Activated B cell treated with CpG ODN at 0.5 μM for 24 hours (primary cell): ENCODE measurements at regions not wholly inside any gene's neighbourhood (a gene's known extent, or its start where the extent isn't known, plus 50 kb on each side); places are given as distances from the start of the nearest gene placed in this dataset.

Experiments
- ATAC-seq: fragments of 200-7000 bp; cut with Tn5 transposase; one replicate; pipeline ENCODE4 v1.10.0; 2021; ENCODE audit warnings: low read depth, mild to moderate bottlenecking, moderate library complexity
- CTCF ChIA-PET: fragments of 350-600 bp; sonication (Branson Sonifier 250); formaldehyde crosslinking; loops from one replicate; lab custom pipeline; 2021; ENCODE audit warnings: antibody characterized with exemption; lab: Charles Lee
- POLR2A ChIA-PET: fragments of 350-600 bp; sonication (Branson Sonifier 250); formaldehyde crosslinking; loops from one replicate; lab custom pipeline; 2021; ENCODE audit warnings: antibody characterized with exemption; lab: Charles Lee
- DNase-seq: peaks from one replicate; pipeline ENCODE4 v3.0.0; 2022
- H3K27ac Mint-ChIP-seq: one replicate; pipeline ENCODE4 v1.8.0; 2020; ENCODE audit warnings: mixed read lengths
- H3K27me3 Mint-ChIP-seq: one replicate; pipeline ENCODE4 v1.8.0; 2021; ENCODE audit warnings: mixed read lengths
- H3K36me3 Mint-ChIP-seq: one replicate; pipeline ENCODE4 v1.8.0; 2021; ENCODE audit warnings: low read depth, mixed read lengths
- H3K4me1 Mint-ChIP-seq: one replicate; pipeline ENCODE4 v1.8.0; 2021; ENCODE audit warnings: mixed read lengths
- H3K4me3 Mint-ChIP-seq: one replicate; pipeline ENCODE4 v1.8.0; 2020; ENCODE audit warnings: mild to moderate bottlenecking, mixed read lengths
- H3K9me3 Mint-ChIP-seq: one replicate; pipeline ENCODE4 v1.8.0; 2020; ENCODE audit warnings: mixed read lengths
- intact Hi-C: fragments of 100-400 bp; cut with micrococcal nuclease; formaldehyde crosslinking; loops from one replicate; pipeline ENCODE4 v1.15.1; 2024
- TF ChIP-seq, protein P1 (sequence below): fragments of 200-600 bp; IDR thresholded peaks from one replicate; pipeline ENCODE4 v1.8.0; 2022; ENCODE audit warnings: antibody characterized with exemption, mild to moderate bottlenecking

DNA sequence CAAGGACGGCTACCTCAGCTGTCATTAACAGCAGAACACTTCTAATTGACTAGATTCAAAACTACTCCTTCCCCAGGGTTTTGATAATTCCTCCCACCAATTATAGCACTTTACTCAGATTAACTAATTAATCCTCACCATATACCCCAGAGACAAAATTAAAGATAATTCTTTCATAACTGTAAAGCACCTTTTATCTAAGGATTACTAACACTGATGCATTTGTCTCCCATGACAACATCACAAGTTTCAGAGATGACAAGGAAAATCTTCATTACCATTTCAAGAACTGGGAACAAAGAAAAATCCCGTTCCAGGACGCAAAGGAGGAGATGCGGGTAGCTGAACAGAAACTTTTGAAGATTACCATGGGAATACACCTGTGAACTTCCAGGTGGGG is 129.4 kb upstream of the ITGA6 start:
- CTCF ChIA-PET: no interaction called here
- no peaks in the 10 kb centered on the region for H3K9me3 Mint-ChIP-seq
- peaks cover 26% of the 10 kb centered on the region for H3K27me3 Mint-ChIP-seq
- POLR2A ChIA-PET: no interaction called here
- ATAC-seq (no peak), DNase-seq (no peak)
- H3K4me1 Mint-ChIP-seq: no peaks in the 10 kb centered on the region
- intact Hi-C loops: no loop called here
- TF ChIP-seq, protein P1, sequence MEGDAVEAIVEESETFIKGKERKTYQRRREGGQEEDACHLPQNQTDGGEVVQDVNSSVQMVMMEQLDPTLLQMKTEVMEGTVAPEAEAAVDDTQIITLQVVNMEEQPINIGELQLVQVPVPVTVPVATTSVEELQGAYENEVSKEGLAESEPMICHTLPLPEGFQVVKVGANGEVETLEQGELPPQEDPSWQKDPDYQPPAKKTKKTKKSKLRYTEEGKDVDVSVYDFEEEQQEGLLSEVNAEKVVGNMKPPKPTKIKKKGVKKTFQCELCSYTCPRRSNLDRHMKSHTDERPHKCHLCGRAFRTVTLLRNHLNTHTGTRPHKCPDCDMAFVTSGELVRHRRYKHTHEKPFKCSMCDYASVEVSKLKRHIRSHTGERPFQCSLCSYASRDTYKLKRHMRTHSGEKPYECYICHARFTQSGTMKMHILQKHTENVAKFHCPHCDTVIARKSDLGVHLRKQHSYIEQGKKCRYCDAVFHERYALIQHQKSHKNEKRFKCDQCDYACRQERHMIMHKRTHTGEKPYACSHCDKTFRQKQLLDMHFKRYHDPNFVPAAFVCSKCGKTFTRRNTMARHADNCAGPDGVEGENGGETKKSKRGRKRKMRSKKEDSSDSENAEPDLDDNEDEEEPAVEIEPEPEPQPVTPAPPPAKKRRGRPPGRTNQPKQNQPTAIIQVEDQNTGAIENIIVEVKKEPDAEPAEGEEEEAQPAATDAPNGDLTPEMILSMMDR: no peak
- no peak overlapping the region for H3K4me3 Mint-ChIP-seq
- no peaks in the 10 kb centered on the region for H3K36me3 Mint-ChIP-seq
- H3K27ac Mint-ChIP-seq: no peak overlapping the region

DNA sequence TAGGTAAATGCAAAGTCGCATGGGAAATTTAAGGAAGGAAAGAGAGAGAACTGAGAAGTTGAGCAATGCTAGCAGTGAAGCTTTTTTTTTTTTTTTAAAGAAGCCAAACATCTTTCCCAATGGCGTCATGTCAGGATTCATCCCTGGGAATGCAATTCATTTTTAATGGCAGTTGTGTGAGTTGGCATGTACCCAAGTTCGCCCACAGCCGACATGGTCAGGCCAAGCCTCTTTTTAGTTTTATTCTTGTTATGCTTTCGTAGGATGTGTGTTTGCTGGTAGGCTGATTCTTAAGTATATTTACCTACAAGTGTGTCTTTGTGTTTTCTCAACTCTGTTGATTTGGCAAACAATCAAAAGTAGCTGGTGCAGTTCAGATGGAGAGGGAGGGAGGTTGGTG is 127.6 kb upstream of the ITGA6 start:
- ATAC-seq: no peak
- no peak overlapping the region for H3K27ac Mint-ChIP-seq
- no peaks in the 10 kb centered on the region for H3K9me3 Mint-ChIP-seq
- H3K4me1 Mint-ChIP-seq: no peaks in the 10 kb centered on the region
- TF ChIP-seq, protein P1: no peak
- intact Hi-C loops: no loop called here
- no peaks in the 10 kb centered on the region for H3K36me3 Mint-ChIP-seq
- H3K27me3 Mint-ChIP-seq: peaks cover 34% of the 10 kb centered on the region
- H3K4me3 Mint-ChIP-seq: no peak overlapping the region
- CTCF ChIA-PET: no interaction called here
- POLR2A ChIA-PET: no interaction called here
- DNase-seq: no peak

- POLR2A ChIA-PET: no interaction called here
- ATAC-seq: no peak
- intact Hi-C loops: no loop called here
- CTCF ChIA-PET: no interaction called here
- DNase-seq: no peak
- TF ChIP-seq, protein P1: no peak
- no peaks in the 10 kb centered on the region for H3K4me1 Mint-ChIP-seq
- no peaks in the 10 kb centered on the region for H3K9me3 Mint-ChIP-seq
- peaks cover 30% of the 10 kb centered on the region for H3K27me3 Mint-ChIP-seq
- no peaks in the 10 kb centered on the region for H3K36me3 Mint-ChIP-seq
- H3K27ac Mint-ChIP-seq: no peak overlapping the region
- no peak overlapping the region for H3K4me3 Mint-ChIP-seq
These were observed 126.5 kb upstream of the ITGA6 start for GRCh38 chr2:172300851-172301250.

DNA sequence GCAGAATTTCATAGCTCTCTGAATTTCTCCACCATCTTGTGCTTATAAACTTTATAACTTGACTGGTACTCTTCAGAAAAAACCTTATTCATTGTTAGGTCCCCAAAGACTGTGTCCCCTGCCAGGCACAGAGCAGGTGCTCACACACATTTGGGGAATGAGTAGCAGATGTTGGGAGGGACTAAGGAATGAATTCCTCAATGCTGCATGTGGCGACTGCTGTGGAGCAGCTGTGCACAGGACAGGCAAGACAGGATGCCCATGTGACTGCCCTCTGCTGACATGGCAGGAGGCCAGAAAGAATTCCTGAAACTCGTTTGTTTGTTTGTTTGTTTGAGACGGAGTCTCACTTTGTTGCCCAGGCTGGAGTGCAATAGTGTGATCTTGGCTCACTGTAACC is 122.3 kb upstream of the ITGA6 start:
- no peaks in the 10 kb centered on the region for H3K4me1 Mint-ChIP-seq
- TF ChIP-seq, protein P1: no peak
- DNase-seq: no peak
- H3K4me3 Mint-ChIP-seq: no peak overlapping the region
- H3K27me3 Mint-ChIP-seq: peaks cover 16% of the 10 kb centered on the region
- H3K27ac Mint-ChIP-seq: no peak overlapping the region
- no peak for ATAC-seq
- no peaks in the 10 kb centered on the region for H3K36me3 Mint-ChIP-seq
- POLR2A ChIA-PET: no interaction called here
- H3K9me3 Mint-ChIP-seq: no peaks in the 10 kb centered on the region
- CTCF ChIA-PET: no interaction called here
- intact Hi-C loops: no loop called here

DNA sequence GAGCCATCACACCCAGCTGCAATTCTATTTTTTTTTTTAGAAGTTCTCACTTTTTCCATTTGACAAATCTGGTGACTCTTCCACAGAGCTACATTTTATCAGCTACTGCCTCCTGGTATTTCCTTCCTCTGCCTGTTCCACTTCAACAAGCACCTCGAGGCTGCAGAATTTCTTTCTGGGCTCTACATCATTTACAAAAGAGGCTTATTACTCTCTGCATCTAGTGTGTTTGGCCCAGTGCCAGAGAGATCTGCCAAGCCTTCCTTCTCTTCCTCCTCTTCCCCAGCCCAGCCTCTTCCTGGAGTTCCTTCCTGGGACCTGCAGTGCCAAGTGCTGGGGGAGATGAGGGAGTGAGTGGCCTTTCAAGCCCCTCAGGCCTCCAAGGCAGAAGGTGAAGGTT is 119.6 kb upstream of the ITGA6 start:
- H3K4me1 Mint-ChIP-seq: no peaks in the 10 kb centered on the region
- H3K4me3 Mint-ChIP-seq: no peak overlapping the region
- CTCF ChIA-PET: no interaction called here
- ATAC-seq (no peak), DNase-seq (no peak)
- H3K36me3 Mint-ChIP-seq: no peaks in the 10 kb centered on the region
- intact Hi-C loops: no loop called here
- H3K9me3 Mint-ChIP-seq: no peaks in the 10 kb centered on the region
- TF ChIP-seq, protein P1: no peak
- no peak overlapping the region for H3K27ac Mint-ChIP-seq
- POLR2A ChIA-PET: no interaction called here
- H3K27me3 Mint-ChIP-seq: peaks cover 9% of the 10 kb centered on the region
